Tibial artery (tissue), 4 donors: ENCODE measurements at regions not wholly inside any gene's neighbourhood (a gene's known extent, or its start where the extent isn't known, plus 50 kb on each side); places are given as distances from the start of the nearest gene placed in this dataset.

ENCODE experiments used
- DNase-seq, 2 donors: peaks; one replicate each; pipeline ENCODE4 v3.0.0-alpha.2; 2019
- H3K27ac ChIP-seq, 2 donors: fragments of 200-600 bp; sonication (generic) in 1 of 2; 1 replicate in 1 of 2; 2 replicates in 1 of 2; pipeline ENCODE4 v1.5.1; 2018 to 2019; ENCODE audit warnings: mild to moderate bottlenecking in 1 of 2
- H3K27me3 ChIP-seq, 2 donors: fragments of 200-600 bp; sonication (generic) in 1 of 2; one replicate each; pipeline versions ENCODE4 v1.5.1 to v1.6.0; 2016 to 2019
- H3K36me3 ChIP-seq, 3 donors: fragments of 200-600 bp; sonication (generic) in 2 of 3; one replicate each; pipeline ENCODE4 v1.5.1; 2016 to 2019; ENCODE audit warnings: mild to moderate bottlenecking in 2 of 3
- H3K4me1 ChIP-seq, 4 donors: fragments of 200-600 bp; sonication (generic) in 2 of 4; 1 replicate in 3 of 4; 2 replicates in 1 of 4; pipeline ENCODE4 v1.5.1; 2016 to 2019
- H3K4me3 ChIP-seq, 2 donors: fragments of 200-600 bp; sonication (generic) in 1 of 2; 1 replicate in 1 of 2; 2 replicates in 1 of 2; pipeline ENCODE4 v1.5.1; 2018 to 2019; ENCODE audit warnings: mild to moderate bottlenecking in 2 of 2
- H3K9me3 ChIP-seq, 3 donors: fragments of 200-600 bp; sonication (generic) in 1 of 3; one replicate each; pipeline ENCODE4 v1.5.1; 2016 to 2019
- CTCF ChIP-seq, 2 experiments: fragments of 200-600 bp in 1 of 2; fragments of 450-650 bp in 1 of 2; IDR thresholded peaks; one replicate each; pipeline ENCODE4 v1.5.1; 2017 to 2019; ENCODE audit warnings: antibody characterized with exemption in 2 of 2, mild to moderate bottlenecking in 1 of 2, moderate library complexity in 1 of 2
- intact Hi-C: fragments of 100-400 bp; cut with DNase I; formaldehyde crosslinking; loops from one replicate; pipeline ENCODE4 v1.15.0; 2023; ENCODE audit warnings: low total_unique reads

DNA sequence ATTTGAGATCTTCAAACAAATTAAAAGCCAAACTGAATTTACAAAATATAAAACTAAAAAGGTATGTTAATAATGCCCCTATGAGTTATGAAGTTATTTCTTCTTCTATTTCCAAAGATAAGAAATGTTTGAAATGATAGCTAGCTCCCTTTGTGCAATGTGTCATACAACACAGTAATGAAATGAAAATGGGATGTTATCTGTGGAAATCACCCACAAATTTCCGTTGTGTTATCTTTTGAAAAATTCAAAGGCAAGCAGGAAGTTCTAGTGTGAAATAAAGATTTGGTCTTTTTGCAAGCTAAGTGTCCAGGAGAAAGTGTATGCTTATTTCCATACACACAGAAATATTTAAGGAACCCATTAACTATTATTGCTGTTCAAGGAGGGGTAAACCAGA, 375.3 kb upstream of the PRR16 start:
- Histone ChIP-seq H3K4me3 (no peak overlapping the region), H3K27me3 (no peaks in the 10 kb centered on the region), H3K4me1 (peaks cover 0 to 14% (median 3%) of the 10 kb centered on the region in 4 donors), H3K27ac (no peak overlapping the region), H3K36me3 (no peaks in the 10 kb centered on the region), H3K9me3 (no peaks in the 10 kb centered on the region)
- intact Hi-C loops = no loop called here
- no peak for TF ChIP-seq CTCF (IDR thresholded peaks at IDR 0.05)
- no peak for DNase-seq

- H3K9me3 ChIP-seq = no peaks in the 10 kb centered on the region
- intact Hi-C loops = no loop called here
- no peaks in the 10 kb centered on the region for H3K36me3 ChIP-seq
- no peaks in the 10 kb centered on the region for H3K27me3 ChIP-seq
- H3K4me1 ChIP-seq = peaks cover 0 to 3% (median 0%) of the 10 kb centered on the region in 4 donors
- DNase-seq = no peak
- H3K4me3 ChIP-seq = no peak overlapping the region
- TF ChIP-seq CTCF (IDR thresholded peaks at IDR 0.05) = no peak
- H3K27ac ChIP-seq = no peak overlapping the region
Observed at GRCh38 chr5:120091376-120091948, 372.6 kb upstream of the PRR16 start.

DNA sequence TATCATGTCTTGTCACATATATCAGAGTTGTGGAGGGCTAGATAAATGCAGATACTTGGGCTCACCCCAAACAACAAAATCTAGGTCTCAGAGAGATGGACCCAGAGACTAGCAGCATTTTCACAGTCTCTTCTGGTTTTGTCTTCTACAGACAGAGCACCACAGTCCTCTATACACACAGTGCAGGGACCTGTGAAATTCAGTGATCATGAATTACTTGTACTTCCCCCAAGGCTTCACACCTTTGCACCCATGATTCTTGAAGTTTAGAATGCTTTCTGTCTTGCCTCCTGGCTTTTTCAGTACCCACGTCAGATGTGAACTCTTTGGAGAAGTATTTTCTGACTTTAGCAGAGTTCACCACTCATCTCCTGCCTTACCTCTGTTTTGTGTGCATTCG, 371.5 kb upstream of the PRR16 start:
- intact Hi-C loops = no loop called here
- no peak for DNase-seq
- H3K36me3 ChIP-seq = no peaks in the 10 kb centered on the region
- no peaks in the 10 kb centered on the region for H3K27me3 ChIP-seq
- no peak overlapping the region for H3K27ac ChIP-seq
- peaks cover 0 to 3% (median 0%) of the 10 kb centered on the region in 4 donors for H3K4me1 ChIP-seq
- no peaks in the 10 kb centered on the region for H3K9me3 ChIP-seq
- H3K4me3 ChIP-seq = no peak overlapping the region
- TF ChIP-seq CTCF (IDR thresholded peaks at IDR 0.05) = no peak

DNA sequence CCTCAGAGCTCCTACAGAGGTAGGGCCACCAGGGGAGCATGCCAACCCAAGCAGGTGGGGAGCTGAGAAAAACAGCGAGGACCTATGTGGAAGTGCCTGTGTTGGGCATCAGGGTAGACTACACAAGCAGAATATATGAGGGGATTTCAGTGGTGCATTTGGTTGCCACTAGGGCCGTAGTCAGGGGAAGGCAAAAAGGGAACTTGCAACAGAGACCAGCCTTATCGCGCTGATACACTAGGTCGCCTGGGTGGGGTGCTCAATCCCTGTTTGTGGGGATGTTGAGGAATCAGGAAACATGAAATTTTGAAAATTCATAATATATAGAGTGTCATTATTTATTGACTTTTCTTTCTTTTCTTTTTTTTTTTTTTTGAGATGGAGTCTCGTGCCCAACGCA, 370.9 kb upstream of the PRR16 start:
- no peak for DNase-seq
- Histone ChIP-seq H3K9me3 (no peaks in the 10 kb centered on the region), H3K4me1 (peaks cover 0 to 3% (median 0%) of the 10 kb centered on the region in 4 donors), H3K27me3 (no peaks in the 10 kb centered on the region), H3K36me3 (no peaks in the 10 kb centered on the region), H3K27ac (no peak overlapping the region), H3K4me3 (no peak overlapping the region)
- TF ChIP-seq CTCF (IDR thresholded peaks at IDR 0.05) = no peak
- intact Hi-C loops = no loop called here

DNA sequence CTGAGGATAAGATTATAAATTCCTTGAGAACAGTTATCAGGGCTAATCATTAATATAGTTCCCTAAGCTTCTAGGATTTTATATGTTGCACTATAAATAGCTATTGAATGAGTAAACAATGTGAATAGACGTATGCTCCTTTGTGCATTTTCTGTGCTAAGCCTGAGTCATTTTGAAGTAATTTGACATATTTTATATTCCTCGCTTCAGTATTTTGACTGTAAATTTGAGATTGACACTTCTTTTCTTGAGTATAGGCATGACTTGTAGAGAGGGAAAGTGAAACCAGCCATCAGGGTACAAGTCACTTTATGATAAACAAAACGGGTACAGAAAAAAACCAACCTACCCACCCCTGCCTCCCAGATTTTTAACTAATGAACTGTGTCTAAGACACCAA, 367.7 kb upstream of the PRR16 start:
- Histone ChIP-seq H3K4me1 (peaks cover 0 to 3% (median 0%) of the 10 kb centered on the region in 4 donors), H3K27ac (no peak overlapping the region), H3K36me3 (no peaks in the 10 kb centered on the region), H3K27me3 (no peaks in the 10 kb centered on the region), H3K4me3 (no peak overlapping the region), H3K9me3 (no peaks in the 10 kb centered on the region)
- DNase-seq = no peak
- TF ChIP-seq CTCF (IDR thresholded peaks at IDR 0.05) = no peak
- intact Hi-C loops = no loop called here

GRCh38 chr5:120098426-120098825, 365.7 kb upstream of the PRR16 start:
- H3K27me3 ChIP-seq = no peaks in the 10 kb centered on the region
- no peaks in the 10 kb centered on the region for H3K36me3 ChIP-seq
- no peak overlapping the region for H3K27ac ChIP-seq
- TF ChIP-seq CTCF (IDR thresholded peaks at IDR 0.05) = no peak
- H3K9me3 ChIP-seq = no peaks in the 10 kb centered on the region
- no peak for DNase-seq
- no peak overlapping the region for H3K4me3 ChIP-seq
- peaks cover 0 to 3% (median 0%) of the 10 kb centered on the region in 4 donors for H3K4me1 ChIP-seq
- intact Hi-C loops = no loop called here
